A673 (cell line): ENCODE measurements at regions not wholly inside any gene's neighbourhood (a gene's known extent, or its start where the extent isn't known, plus 50 kb on each side); places are given as distances from the start of the nearest gene placed in this dataset.

Experiments used
- BruUV-seq: library from RNA; stranded (reverse); fragments of 400-500 nt; replicated peaks from 2 replicates; lab custom pipeline; 2021; lab: Mats Ljungman, UMichigan
- CTCF ChIA-PET: fragments of 300-600 bp; sonication (Branson Sonifier 250); formaldehyde crosslinking; loops from one replicate; lab custom pipeline; 2022; ENCODE audit warnings: antibody characterized with exemption; lab: Charles Lee
- POLR2A ChIA-PET: fragments of 300-600 bp; sonication (Branson Sonifier 250); formaldehyde crosslinking; loops from one replicate; lab custom pipeline; 2022; ENCODE audit warnings: antibody characterized with exemption; ENCODE audit not compliant: low non-redundant PET; lab: Charles Lee
- DNase-seq: peaks from one replicate; pipeline ENCODE4 v3.0.0-alpha.2; 2015; ENCODE audit warnings: low spot score
- H3K27ac ChIP-seq: fragments of 200-600 bp; sonication (generic); 2 replicates; pipeline ENCODE4 v1.5.1; 2016; ENCODE audit warnings: mixed run types, low read depth, mild to moderate bottlenecking, mixed read lengths, antibody characterized with exemption, low read length; ENCODE audit not compliant: poor library complexity, severe bottlenecking
- H3K27me3 ChIP-seq: fragments of 200-600 bp; sonication (generic); replicated peaks from 2 replicates; pipeline ENCODE4 v1.6.1; 2017; ENCODE audit warnings: mixed run types, low read depth, mild to moderate bottlenecking, mixed read lengths, antibody characterized with exemption, low read length; ENCODE audit not compliant: insufficient read depth, poor library complexity
- H3K36me3 ChIP-seq: fragments of 200-600 bp; sonication (generic); 2 replicates; pipeline ENCODE4 v1.6.1; 2016; ENCODE audit warnings: mixed run types, mild to moderate bottlenecking, mixed read lengths, antibody characterized with exemption, low read length; ENCODE audit not compliant: insufficient read depth, poor library complexity, severe bottlenecking
- H3K4me1 ChIP-seq: fragments of 200-600 bp; sonication (generic); 2 replicates; pipeline ENCODE4 v1.6.1; 2017; ENCODE audit warnings: mixed run types, mild to moderate bottlenecking, mixed read lengths, antibody characterized with exemption, low read length; ENCODE audit not compliant: insufficient read depth, poor library complexity, severe bottlenecking
- H3K4me3 ChIP-seq: fragments of 200-600 bp; sonication (generic); 2 replicates; pipeline ENCODE4 v1.5.1; 2016; ENCODE audit warnings: low read depth, mixed run types, mild to moderate bottlenecking, mixed read lengths, low read length; ENCODE audit not compliant: poor library complexity, severe bottlenecking
- H3K9me3 ChIP-seq: fragments of 200-600 bp; sonication (generic); 2 replicates; pipeline ENCODE4 v1.6.1; 2016; ENCODE audit warnings: mixed run types, low read depth, mild to moderate bottlenecking, mixed read lengths, antibody characterized with exemption, low read length; ENCODE audit not compliant: poor library complexity, severe bottlenecking
- EZH2 ChIP-seq: fragments of 200-600 bp; sonication (generic); IDR thresholded peaks from 2 replicates; pipeline ENCODE4 v1.6.1; 2017; ENCODE audit warnings: borderline replicate concordance, low read depth, mild to moderate bottlenecking, mixed read lengths, antibody characterized with exemption, low read length; ENCODE audit not compliant: poor library complexity, severe bottlenecking
- intact Hi-C: fragments of 100-400 bp; cut with micrococcal nuclease; formaldehyde crosslinking; loops from one replicate; pipeline ENCODE4 v1.10.0; 2022; ENCODE audit not compliant: unreplicated experiment
- TF ChIP-seq, protein P1 (sequence below): fragments of 300-800, 200-600 bp; sonication (generic); conservative IDR thresholded peaks from 2 replicates; pipeline ENCODE4 v1.5.1; 2017; ENCODE audit warnings: low read depth, mild to moderate bottlenecking, antibody characterized with exemption, low read length, moderate library complexity, mixed read lengths

- DNase-seq = no peak
- no peaks in the 10 kb centered on the region for H3K27me3 ChIP-seq
- intact Hi-C loops = no loop called here
- no peak overlapping the region for H3K27ac ChIP-seq
- H3K4me3 ChIP-seq = no peak overlapping the region
- H3K36me3 ChIP-seq = no peaks in the 10 kb centered on the region
- no peaks in the 10 kb centered on the region for H3K9me3 ChIP-seq
- no peaks in the 10 kb centered on the region for H3K4me1 ChIP-seq
- no TSS peak for BruUV-seq
- CTCF ChIA-PET = no interaction called here
- POLR2A ChIA-PET = no interaction called here
- TF ChIP-seq, protein P1, sequence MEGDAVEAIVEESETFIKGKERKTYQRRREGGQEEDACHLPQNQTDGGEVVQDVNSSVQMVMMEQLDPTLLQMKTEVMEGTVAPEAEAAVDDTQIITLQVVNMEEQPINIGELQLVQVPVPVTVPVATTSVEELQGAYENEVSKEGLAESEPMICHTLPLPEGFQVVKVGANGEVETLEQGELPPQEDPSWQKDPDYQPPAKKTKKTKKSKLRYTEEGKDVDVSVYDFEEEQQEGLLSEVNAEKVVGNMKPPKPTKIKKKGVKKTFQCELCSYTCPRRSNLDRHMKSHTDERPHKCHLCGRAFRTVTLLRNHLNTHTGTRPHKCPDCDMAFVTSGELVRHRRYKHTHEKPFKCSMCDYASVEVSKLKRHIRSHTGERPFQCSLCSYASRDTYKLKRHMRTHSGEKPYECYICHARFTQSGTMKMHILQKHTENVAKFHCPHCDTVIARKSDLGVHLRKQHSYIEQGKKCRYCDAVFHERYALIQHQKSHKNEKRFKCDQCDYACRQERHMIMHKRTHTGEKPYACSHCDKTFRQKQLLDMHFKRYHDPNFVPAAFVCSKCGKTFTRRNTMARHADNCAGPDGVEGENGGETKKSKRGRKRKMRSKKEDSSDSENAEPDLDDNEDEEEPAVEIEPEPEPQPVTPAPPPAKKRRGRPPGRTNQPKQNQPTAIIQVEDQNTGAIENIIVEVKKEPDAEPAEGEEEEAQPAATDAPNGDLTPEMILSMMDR = no peak
- no peak for TF ChIP-seq EZH2
Observed at GRCh38 chr10:44685747-44686146, 225.4 kb upstream of the TMEM72 start.

- Histone ChIP-seq H3K4me3 (no peak overlapping the region), H3K4me1 (no peaks in the 10 kb centered on the region), H3K36me3 (no peaks in the 10 kb centered on the region), H3K27ac (no peak overlapping the region), H3K9me3 (no peaks in the 10 kb centered on the region), H3K27me3 (no peaks in the 10 kb centered on the region)
- no peak for DNase-seq
- no TSS peak for BruUV-seq
- TF ChIP-seq, protein P1 = no peak
- no peak for TF ChIP-seq EZH2
- ChIA-PET CTCF (no interaction called here), POLR2A (interaction anchor here (0.6 kb wide), 1 partner anchor 144 kb away, joined by 4 read pairs; no protein-coding TSS in a partner anchor)
- intact Hi-C loops = no loop called here
Observed at GRCh38 chr10:44689368-44689767, 221.8 kb upstream of the TMEM72 start.

DNA sequence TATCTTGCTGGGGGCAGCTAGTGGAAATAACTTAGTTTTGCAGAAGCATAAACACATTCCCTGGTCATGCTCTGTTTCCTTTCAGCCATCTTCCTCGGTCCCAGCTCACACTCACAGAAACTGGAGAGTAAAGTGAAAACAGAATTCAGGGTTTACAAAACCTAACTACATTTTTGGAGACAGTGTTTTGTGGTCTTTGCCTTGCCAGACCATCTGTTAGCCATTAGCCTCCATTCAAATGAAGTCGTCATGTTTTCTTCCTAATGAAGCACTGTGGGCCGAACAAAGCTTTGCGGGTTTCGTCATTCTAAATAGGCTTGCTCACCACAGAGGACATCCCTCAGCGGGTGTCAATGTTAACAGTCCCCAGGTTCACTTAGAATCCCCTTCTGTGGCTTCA, 214.6 kb upstream of the TMEM72 start:
- Histone ChIP-seq H3K4me3 (no peak overlapping the region), H3K36me3 (no peaks in the 10 kb centered on the region), H3K9me3 (no peaks in the 10 kb centered on the region), H3K27ac (no peak overlapping the region), H3K4me1 (no peaks in the 10 kb centered on the region), H3K27me3 (no peaks in the 10 kb centered on the region)
- intact Hi-C loops = no loop called here
- DNase-seq = peak; percentile 1
- BruUV-seq = no TSS peak
- POLR2A ChIA-PET = no interaction called here
- TF ChIP-seq, protein P1 = no peak
- TF ChIP-seq EZH2 = no peak
- CTCF ChIA-PET = no interaction called here
